Liver (tissue), 8 donors: ENCODE measurements at regions not wholly inside any gene's neighbourhood (a gene's known extent, or its start where the extent isn't known, plus 50 kb on each side); places are given as distances from the start of the nearest gene placed in this dataset.

ENCODE experiments used
- DNase-seq: peaks from one replicate; pipeline ENCODE4 v3.0.0-alpha.2; 2017; ENCODE audit warnings: low spot score
- H3K27ac ChIP-seq, 2 donors: one replicate each; pipeline ENCODE4 v1.7.0; 2013; ENCODE audit warnings: inconsistent platforms in 2 of 2, low read length in 2 of 2, control low read depth in 1 of 2, low read depth in 1 of 2, mild to moderate bottlenecking in 1 of 2
- H3K27me3 ChIP-seq, 4 donors: one replicate each; pipeline versions ENCODE4 v1.6.1 to v1.7.0; 2013; ENCODE audit warnings: low read length in 3 of 4, inconsistent platforms in 1 of 4, mild to moderate bottlenecking in 1 of 4, moderate library complexity in 1 of 4; ENCODE audit not compliant: control insufficient read depth in 4 of 4, insufficient read depth in 4 of 4
- H3K36me3 ChIP-seq, 4 donors: one replicate each; pipeline versions ENCODE4 v1.6.1 to v1.7.0; 2013; ENCODE audit warnings: low read length in 3 of 4, mild to moderate bottlenecking in 3 of 4, low read depth in 1 of 4, moderate library complexity in 1 of 4; ENCODE audit not compliant: control insufficient read depth in 4 of 4, insufficient read depth in 3 of 4
- H3K4me1 ChIP-seq, 4 donors: one replicate each; pipeline versions ENCODE4 v1.6.1 to v1.7.0; 2013; ENCODE audit warnings: low read length in 3 of 4, mild to moderate bottlenecking in 3 of 4, moderate library complexity in 1 of 4; ENCODE audit not compliant: control insufficient read depth in 4 of 4, insufficient read depth in 4 of 4
- H3K4me3 ChIP-seq, 3 donors: one replicate each; pipeline versions ENCODE4 v1.6.1 to v1.7.0; 2013; ENCODE audit warnings: low read length in 3 of 3, control low read depth in 1 of 3, low read depth in 1 of 3, mild to moderate bottlenecking in 1 of 3
- H3K9ac ChIP-seq, 2 donors: one replicate each; pipeline ENCODE4 v1.7.0; 2013; ENCODE audit warnings: low read length in 2 of 2, mild to moderate bottlenecking in 2 of 2, moderate library complexity in 2 of 2, control low read depth in 1 of 2, low read depth in 1 of 2
- H3K9me3 ChIP-seq, 4 donors: one replicate each; pipeline versions ENCODE4 v1.6.1 to v1.7.0; 2013; ENCODE audit warnings: low read length in 3 of 4; ENCODE audit not compliant: control insufficient read depth in 4 of 4
- EGR1 ChIP-seq, 2 donors: IDR thresholded peaks; 2 replicates each; pipeline ENCODE4 v1.6.1; 2016 to 2018; ENCODE audit warnings: antibody characterized with exemption in 2 of 2, low read depth in 2 of 2
- FOXA1 ChIP-seq: IDR thresholded peaks from 2 replicates; pipeline ENCODE4 v1.6.1; 2016; ENCODE audit warnings: antibody characterized with exemption
- FOXA2 ChIP-seq: IDR thresholded peaks from 2 replicates; pipeline ENCODE4 v1.6.1; 2016; ENCODE audit warnings: antibody characterized with exemption
- GABPA ChIP-seq, 2 donors: IDR thresholded peaks in 1 of 2; conservative IDR thresholded peaks in 1 of 2; 2 replicates each; pipeline ENCODE4 v1.6.1; 2016; ENCODE audit warnings: antibody characterized with exemption in 2 of 2, mild to moderate bottlenecking in 1 of 2, moderate library complexity in 1 of 2
- HNF4A ChIP-seq, 2 donors: conservative IDR thresholded peaks; 2 replicates each; pipeline ENCODE4 v1.6.1; 2016; ENCODE audit warnings: antibody characterized with exemption in 2 of 2, mild to moderate bottlenecking in 2 of 2
- HNF4G ChIP-seq: IDR thresholded peaks from 2 replicates; pipeline ENCODE4 v1.6.1; 2016; ENCODE audit warnings: antibody characterized with exemption
- JUND ChIP-seq, 2 donors: IDR thresholded peaks; 2 replicates each; pipeline ENCODE4 v1.6.1; 2016; ENCODE audit warnings: antibody characterized with exemption in 2 of 2
- NR2F2 ChIP-seq: IDR thresholded peaks from 2 replicates; pipeline ENCODE4 v1.6.1; 2016; ENCODE audit warnings: antibody characterized with exemption
- RAD21 ChIP-seq, 2 donors: IDR thresholded peaks; 2 replicates each; pipeline ENCODE4 v1.6.1; 2016; ENCODE audit warnings: antibody characterized with exemption in 2 of 2, mild to moderate bottlenecking in 2 of 2
- RXRA ChIP-seq, 2 donors: IDR thresholded peaks; 2 replicates each; pipeline ENCODE4 v1.6.1; 2017 to 2018; ENCODE audit warnings: antibody characterized with exemption in 2 of 2, mild to moderate bottlenecking in 1 of 2
- SP1 ChIP-seq: IDR thresholded peaks from 2 replicates; pipeline ENCODE4 v1.6.1; 2018; ENCODE audit warnings: antibody characterized with exemption, mild to moderate bottlenecking
- TAF1 ChIP-seq: conservative IDR thresholded peaks from 2 replicates; pipeline ENCODE4 v1.6.1; 2016; ENCODE audit warnings: antibody characterized with exemption, mild to moderate bottlenecking
- YY1 ChIP-seq: IDR thresholded peaks from 2 replicates; pipeline ENCODE4 v1.6.1; 2016; ENCODE audit warnings: antibody characterized with exemption, mild to moderate bottlenecking
- WGBS: extraction: QIAGEN DNeasy Blood & Tissue Kit; methylation state at CpG from one replicate; pipeline ENCODE4 v1.1.7; 2013; 5-methylcytosine and 5-hydroxymethylcytosine counted together
- TF ChIP-seq, protein P1 (sequence below): fragments of 150-350 bp; IDR thresholded peaks from 2 replicates; pipeline ENCODE4 v1.5.1; 2017; ENCODE audit warnings: improper control_type of control experiment, low read depth, low read length; ENCODE audit not compliant: missing input control
- TF ChIP-seq, protein P2 (sequence below): IDR thresholded peaks from 2 replicates; pipeline ENCODE4 v1.6.1; 2016; ENCODE audit warnings: antibody characterized with exemption, mild to moderate bottlenecking
- TF ChIP-seq, protein P3 (sequence below): IDR thresholded peaks from 2 replicates; pipeline ENCODE4 v1.6.1; 2016; ENCODE audit warnings: antibody characterized with exemption
- TF ChIP-seq, protein P4 (sequence below): IDR thresholded peaks from 2 replicates; pipeline ENCODE4 v1.6.1; 2016; ENCODE audit warnings: antibody characterized with exemption
- TF ChIP-seq, protein P5 (sequence below): IDR thresholded peaks from 2 replicates; pipeline ENCODE4 v1.6.1; 2016; ENCODE audit warnings: antibody characterized with exemption
- donor health status: healthy.
- donor health status: healthy.
- donor health status: healthy.
- donor health status: healthy.
- donor health status: healthy.

DNA sequence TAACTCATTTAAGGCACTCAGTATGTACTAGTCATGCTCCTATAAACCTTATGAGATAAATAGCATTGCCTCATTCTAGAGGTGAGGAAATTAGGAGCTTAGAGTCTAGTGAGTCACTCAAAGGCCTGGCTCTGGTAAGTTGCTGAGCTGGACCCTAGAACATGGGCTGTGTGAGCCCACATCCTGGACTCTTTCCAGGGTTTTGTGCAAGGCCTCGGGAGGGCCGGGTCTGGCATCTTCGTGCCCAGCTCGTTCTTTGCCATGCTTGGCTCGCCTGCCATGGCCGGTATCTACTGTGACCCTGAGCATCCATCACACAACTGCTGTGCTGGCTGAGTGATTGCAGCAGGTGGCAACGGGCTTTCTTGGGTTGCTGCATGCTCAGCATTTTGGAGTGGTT lies 168.0 kb downstream of the LPIN1 start:
- Histone ChIP-seq H3K27ac (no peak overlapping the region), H3K4me1 (no peaks in the 10 kb centered on the region)
- 84% methylated on average over 7 of the region's 7 CpGs for WGBS

DNA sequence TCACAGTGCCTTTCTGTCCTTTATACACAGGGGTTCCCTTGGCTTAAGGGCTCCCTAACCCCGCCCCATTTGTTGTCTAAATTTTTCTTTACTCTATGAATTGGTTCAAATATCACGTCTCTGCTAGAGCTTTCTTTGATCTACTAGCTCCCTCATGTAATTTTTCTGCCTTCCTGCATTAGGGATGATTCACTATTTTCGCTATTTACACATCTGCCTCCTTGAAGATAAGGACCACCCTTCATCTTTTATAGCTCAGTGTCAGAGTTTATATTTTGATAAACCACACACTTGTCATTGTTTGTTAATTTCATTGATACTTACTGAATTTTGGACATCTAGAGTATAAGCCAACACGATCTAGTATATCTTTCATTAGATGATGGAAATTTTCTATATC lies 169.2 kb downstream of the LPIN1 start:
- no peaks in the 10 kb centered on the region for H3K4me1 ChIP-seq
- no peak overlapping the region for H3K4me3 ChIP-seq
- no peak overlapping the region for H3K27ac ChIP-seq
- H3K9me3 ChIP-seq, result no peaks in the 10 kb centered on the region
- H3K36me3 ChIP-seq, result no peaks in the 10 kb centered on the region
- no peaks in the 10 kb centered on the region for H3K27me3 ChIP-seq
- H3K9ac ChIP-seq, result no peak overlapping the region
- WGBS, result 86% methylated on average over 4 of the region's 4 CpGs
- no peak for TF ChIP-seq GABPA (IDR thresholded peaks at IDR 0.05 in 1 of 2, conservative IDR thresholded peaks at IDR 0.05 in 1 of 2)
- TF ChIP-seq SP1, result no peak
- no peak for TF ChIP-seq HNF4A (conservative IDR thresholded peaks at IDR 0.05)
- TF ChIP-seq RXRA (IDR thresholded peaks at IDR 0.05), result no peak
- TF ChIP-seq NR2F2, result no peak
- no peak for TF ChIP-seq YY1
- no peak for TF ChIP-seq FOXA1
- TF ChIP-seq, protein P1, sequence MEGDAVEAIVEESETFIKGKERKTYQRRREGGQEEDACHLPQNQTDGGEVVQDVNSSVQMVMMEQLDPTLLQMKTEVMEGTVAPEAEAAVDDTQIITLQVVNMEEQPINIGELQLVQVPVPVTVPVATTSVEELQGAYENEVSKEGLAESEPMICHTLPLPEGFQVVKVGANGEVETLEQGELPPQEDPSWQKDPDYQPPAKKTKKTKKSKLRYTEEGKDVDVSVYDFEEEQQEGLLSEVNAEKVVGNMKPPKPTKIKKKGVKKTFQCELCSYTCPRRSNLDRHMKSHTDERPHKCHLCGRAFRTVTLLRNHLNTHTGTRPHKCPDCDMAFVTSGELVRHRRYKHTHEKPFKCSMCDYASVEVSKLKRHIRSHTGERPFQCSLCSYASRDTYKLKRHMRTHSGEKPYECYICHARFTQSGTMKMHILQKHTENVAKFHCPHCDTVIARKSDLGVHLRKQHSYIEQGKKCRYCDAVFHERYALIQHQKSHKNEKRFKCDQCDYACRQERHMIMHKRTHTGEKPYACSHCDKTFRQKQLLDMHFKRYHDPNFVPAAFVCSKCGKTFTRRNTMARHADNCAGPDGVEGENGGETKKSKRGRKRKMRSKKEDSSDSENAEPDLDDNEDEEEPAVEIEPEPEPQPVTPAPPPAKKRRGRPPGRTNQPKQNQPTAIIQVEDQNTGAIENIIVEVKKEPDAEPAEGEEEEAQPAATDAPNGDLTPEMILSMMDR, result no peak
- TF ChIP-seq, protein P2, sequence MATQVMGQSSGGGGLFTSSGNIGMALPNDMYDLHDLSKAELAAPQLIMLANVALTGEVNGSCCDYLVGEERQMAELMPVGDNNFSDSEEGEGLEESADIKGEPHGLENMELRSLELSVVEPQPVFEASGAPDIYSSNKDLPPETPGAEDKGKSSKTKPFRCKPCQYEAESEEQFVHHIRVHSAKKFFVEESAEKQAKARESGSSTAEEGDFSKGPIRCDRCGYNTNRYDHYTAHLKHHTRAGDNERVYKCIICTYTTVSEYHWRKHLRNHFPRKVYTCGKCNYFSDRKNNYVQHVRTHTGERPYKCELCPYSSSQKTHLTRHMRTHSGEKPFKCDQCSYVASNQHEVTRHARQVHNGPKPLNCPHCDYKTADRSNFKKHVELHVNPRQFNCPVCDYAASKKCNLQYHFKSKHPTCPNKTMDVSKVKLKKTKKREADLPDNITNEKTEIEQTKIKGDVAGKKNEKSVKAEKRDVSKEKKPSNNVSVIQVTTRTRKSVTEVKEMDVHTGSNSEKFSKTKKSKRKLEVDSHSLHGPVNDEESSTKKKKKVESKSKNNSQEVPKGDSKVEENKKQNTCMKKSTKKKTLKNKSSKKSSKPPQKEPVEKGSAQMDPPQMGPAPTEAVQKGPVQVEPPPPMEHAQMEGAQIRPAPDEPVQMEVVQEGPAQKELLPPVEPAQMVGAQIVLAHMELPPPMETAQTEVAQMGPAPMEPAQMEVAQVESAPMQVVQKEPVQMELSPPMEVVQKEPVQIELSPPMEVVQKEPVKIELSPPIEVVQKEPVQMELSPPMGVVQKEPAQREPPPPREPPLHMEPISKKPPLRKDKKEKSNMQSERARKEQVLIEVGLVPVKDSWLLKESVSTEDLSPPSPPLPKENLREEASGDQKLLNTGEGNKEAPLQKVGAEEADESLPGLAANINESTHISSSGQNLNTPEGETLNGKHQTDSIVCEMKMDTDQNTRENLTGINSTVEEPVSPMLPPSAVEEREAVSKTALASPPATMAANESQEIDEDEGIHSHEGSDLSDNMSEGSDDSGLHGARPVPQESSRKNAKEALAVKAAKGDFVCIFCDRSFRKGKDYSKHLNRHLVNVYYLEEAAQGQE, result no peak
- TF ChIP-seq RAD21 (IDR thresholded peaks at IDR 0.05), result no peak
- TF ChIP-seq, protein P3, sequence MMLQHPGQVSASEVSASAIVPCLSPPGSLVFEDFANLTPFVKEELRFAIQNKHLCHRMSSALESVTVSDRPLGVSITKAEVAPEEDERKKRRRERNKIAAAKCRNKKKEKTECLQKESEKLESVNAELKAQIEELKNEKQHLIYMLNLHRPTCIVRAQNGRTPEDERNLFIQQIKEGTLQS, result no peak
- no peak for TF ChIP-seq EGR1 (IDR thresholded peaks at IDR 0.05; ENCODE audit: low read depth in 2 of 2)
- no peak for TF ChIP-seq FOXA2
- TF ChIP-seq, protein P4, sequence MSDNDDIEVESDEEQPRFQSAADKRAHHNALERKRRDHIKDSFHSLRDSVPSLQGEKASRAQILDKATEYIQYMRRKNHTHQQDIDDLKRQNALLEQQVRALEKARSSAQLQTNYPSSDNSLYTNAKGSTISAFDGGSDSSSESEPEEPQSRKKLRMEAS, result no peak
- TF ChIP-seq HNF4G, result no peak
- no peak for TF ChIP-seq TAF1
- TF ChIP-seq, protein P5, sequence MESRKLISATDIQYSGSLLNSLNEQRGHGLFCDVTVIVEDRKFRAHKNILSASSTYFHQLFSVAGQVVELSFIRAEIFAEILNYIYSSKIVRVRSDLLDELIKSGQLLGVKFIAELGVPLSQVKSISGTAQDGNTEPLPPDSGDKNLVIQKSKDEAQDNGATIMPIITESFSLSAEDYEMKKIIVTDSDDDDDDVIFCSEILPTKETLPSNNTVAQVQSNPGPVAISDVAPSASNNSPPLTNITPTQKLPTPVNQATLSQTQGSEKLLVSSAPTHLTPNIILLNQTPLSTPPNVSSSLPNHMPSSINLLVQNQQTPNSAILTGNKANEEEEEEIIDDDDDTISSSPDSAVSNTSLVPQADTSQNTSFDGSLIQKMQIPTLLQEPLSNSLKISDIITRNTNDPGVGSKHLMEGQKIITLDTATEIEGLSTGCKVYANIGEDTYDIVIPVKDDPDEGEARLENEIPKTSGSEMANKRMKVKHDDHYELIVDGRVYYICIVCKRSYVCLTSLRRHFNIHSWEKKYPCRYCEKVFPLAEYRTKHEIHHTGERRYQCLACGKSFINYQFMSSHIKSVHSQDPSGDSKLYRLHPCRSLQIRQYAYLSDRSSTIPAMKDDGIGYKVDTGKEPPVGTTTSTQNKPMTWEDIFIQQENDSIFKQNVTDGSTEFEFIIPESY, result no peak
- no peak for TF ChIP-seq JUND (IDR thresholded peaks at IDR 0.05)
- DNase-seq, result no peak

More for the DNA sequence above, 168.0 kb downstream of the LPIN1 start:
- Histone ChIP-seq H3K4me3 (no peak overlapping the region), H3K9ac (no peak overlapping the region), H3K27me3 (no peaks in the 10 kb centered on the region), H3K9me3 (no peaks in the 10 kb centered on the region), H3K36me3 (no peaks in the 10 kb centered on the region)
- DNase-seq, result no peak
- TF ChIP-seq SP1 (no peak), FOXA2 (no peak), FOXA1 (no peak), EGR1 (IDR thresholded peaks at IDR 0.05; ENCODE audit: low read depth in 2 of 2) (no peak), JUND (IDR thresholded peaks at IDR 0.05) (no peak)
- TF ChIP-seq, protein P4, result no peak
